Liver (tissue), 3 donors: ENCODE measurements at regions not wholly inside any gene's neighbourhood (a gene's known extent, or its start where the extent isn't known, plus 50 kb on each side); places are given as distances from the start of the nearest gene placed in this dataset.

ENCODE experiments used
- ATF3 ChIP-seq: IDR thresholded peaks from 2 replicates; pipeline ENCODE4 v1.6.1; 2016; ENCODE audit warnings: antibody characterized with exemption
- CTCF ChIP-seq: fragments of 150-350 bp; IDR thresholded peaks from 2 replicates; pipeline ENCODE4 v1.5.1; 2017; ENCODE audit warnings: improper control_type of control experiment, low read depth, low read length; ENCODE audit not compliant: missing input control
- MAX ChIP-seq: IDR thresholded peaks from 2 replicates; pipeline ENCODE4 v1.6.1; 2016; ENCODE audit warnings: antibody characterized with exemption
- RAD21 ChIP-seq, 2 donors: IDR thresholded peaks; 2 replicates each; pipeline ENCODE4 v1.6.1; 2016; ENCODE audit warnings: antibody characterized with exemption in 2 of 2, mild to moderate bottlenecking in 2 of 2
- REST ChIP-seq: IDR thresholded peaks from 2 replicates; pipeline ENCODE4 v1.6.1; 2016; ENCODE audit warnings: antibody characterized with exemption, mild to moderate bottlenecking
- SP1 ChIP-seq: IDR thresholded peaks from 2 replicates; pipeline ENCODE4 v1.6.1; 2018; ENCODE audit warnings: antibody characterized with exemption, mild to moderate bottlenecking
- TAF1 ChIP-seq: conservative IDR thresholded peaks from 2 replicates; pipeline ENCODE4 v1.6.1; 2016; ENCODE audit warnings: antibody characterized with exemption, mild to moderate bottlenecking
- YY1 ChIP-seq: IDR thresholded peaks from 2 replicates; pipeline ENCODE4 v1.6.1; 2016; ENCODE audit warnings: antibody characterized with exemption, mild to moderate bottlenecking
- donor health status: healthy.
- donor health status: healthy.

GRCh38 chr7:27387864-27388263 lies 145.3 kb downstream of the EVX1 start:
- no peak for TF ChIP-seq YY1
- no peak for TF ChIP-seq TAF1
- no peak for TF ChIP-seq CTCF
- no peak for TF ChIP-seq REST
- no peak for TF ChIP-seq SP1
- TF ChIP-seq ATF3 = no peak
- TF ChIP-seq RAD21 (IDR thresholded peaks at IDR 0.05) = no peak
- TF ChIP-seq MAX = no peak
